ENCODE measurements at regions not wholly inside any gene's neighbourhood (a gene's known extent, or its start where the extent isn't known, plus 50 kb on each side); places are given as distances from the start of the nearest gene placed in this dataset.

DNA sequence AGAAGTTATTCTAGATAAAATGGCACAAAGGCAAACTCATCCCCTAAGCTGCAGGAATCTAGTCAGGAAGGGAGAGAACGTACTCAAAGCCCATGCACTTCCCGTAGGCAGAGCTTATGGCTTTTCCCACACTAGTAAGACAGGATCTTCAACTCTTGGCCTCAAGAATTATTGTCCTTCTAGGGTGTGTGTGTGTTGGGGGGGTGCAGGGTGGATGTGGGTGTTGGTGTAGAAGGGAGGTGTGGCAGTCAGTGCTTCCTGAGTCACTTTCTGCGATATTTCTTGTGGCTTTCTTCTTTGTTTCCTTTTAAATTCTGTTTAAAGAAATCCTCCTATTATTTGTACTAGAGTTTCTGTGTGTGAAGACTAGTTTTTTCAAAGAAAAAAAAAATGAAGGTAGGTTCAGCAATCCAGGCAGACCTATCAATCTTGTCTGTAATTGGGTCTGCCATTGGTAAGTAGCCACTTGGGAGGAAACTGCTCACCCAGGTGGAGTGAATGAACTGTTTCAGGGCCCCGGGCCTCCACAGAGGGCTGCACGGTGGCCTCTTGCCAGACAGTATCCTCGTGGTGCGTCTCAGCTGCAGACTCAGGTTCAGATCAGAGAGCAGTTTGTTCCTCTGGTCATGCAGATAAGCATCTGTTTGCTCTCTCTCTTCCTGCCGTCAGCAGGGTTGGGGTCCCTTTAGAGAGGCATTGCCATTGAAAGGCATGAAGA, 131.9 kb downstream of the NPR3 start:
- TF ChIP-seq, protein P1, sequence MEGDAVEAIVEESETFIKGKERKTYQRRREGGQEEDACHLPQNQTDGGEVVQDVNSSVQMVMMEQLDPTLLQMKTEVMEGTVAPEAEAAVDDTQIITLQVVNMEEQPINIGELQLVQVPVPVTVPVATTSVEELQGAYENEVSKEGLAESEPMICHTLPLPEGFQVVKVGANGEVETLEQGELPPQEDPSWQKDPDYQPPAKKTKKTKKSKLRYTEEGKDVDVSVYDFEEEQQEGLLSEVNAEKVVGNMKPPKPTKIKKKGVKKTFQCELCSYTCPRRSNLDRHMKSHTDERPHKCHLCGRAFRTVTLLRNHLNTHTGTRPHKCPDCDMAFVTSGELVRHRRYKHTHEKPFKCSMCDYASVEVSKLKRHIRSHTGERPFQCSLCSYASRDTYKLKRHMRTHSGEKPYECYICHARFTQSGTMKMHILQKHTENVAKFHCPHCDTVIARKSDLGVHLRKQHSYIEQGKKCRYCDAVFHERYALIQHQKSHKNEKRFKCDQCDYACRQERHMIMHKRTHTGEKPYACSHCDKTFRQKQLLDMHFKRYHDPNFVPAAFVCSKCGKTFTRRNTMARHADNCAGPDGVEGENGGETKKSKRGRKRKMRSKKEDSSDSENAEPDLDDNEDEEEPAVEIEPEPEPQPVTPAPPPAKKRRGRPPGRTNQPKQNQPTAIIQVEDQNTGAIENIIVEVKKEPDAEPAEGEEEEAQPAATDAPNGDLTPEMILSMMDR (IDR thresholded peaks at IDR 0.05; ENCODE audit: borderline replicate concordance, insufficient read depth, low read depth, low read length), result no peak

DNA sequence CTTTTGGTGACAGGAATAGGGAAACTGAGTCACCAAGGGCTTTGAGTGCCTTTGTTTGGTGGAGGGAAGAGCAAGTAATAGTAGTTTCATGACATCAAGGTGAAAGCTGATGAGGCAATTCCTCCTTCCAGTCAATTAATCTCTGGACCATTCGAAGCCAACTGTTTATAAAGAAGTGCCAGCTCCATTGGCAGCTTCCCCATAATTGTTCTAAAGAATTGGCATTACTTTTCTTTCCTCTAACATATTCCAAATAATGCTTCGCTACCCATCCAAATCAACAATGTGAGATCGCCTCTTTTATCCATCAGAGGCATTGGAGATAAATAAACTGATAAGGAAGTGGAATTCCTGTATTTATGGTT, 132.4 kb downstream of the NPR3 start:
- no peak overlapping the region for H3K4me3 ChIP-seq (ENCODE audit: low read depth, low read length)
- TF ChIP-seq, protein P1 (IDR thresholded peaks at IDR 0.05; ENCODE audit: borderline replicate concordance, insufficient read depth, low read depth, low read length), result no peak

More for the DNA sequence above, 131.9 kb downstream of the NPR3 start:
- no peak overlapping the region for H3K4me3 ChIP-seq (ENCODE audit: low read depth, low read length)

DNA sequence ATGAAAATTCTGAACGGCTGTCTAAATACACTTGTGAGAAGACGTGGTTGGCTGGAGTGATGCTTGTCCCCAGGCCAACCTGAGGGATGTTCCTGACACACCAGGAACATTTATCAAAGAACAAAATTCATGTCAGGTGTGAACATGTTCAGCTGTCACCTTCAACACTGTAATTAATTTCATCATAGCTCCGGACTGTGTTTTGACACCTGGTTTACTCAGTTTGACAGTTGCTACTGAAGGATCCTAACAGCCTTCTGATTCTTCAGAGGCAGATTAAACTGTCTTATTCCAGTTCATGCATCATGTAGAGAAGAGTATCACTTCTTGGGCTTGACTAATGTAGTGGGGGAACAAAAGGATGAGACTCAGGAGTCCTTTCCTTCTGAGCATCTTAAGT, 134.1 kb downstream of the NPR3 start:
- TF ChIP-seq, protein P1 (IDR thresholded peaks at IDR 0.05; ENCODE audit: borderline replicate concordance, insufficient read depth, low read depth, low read length), result no peak

DNA sequence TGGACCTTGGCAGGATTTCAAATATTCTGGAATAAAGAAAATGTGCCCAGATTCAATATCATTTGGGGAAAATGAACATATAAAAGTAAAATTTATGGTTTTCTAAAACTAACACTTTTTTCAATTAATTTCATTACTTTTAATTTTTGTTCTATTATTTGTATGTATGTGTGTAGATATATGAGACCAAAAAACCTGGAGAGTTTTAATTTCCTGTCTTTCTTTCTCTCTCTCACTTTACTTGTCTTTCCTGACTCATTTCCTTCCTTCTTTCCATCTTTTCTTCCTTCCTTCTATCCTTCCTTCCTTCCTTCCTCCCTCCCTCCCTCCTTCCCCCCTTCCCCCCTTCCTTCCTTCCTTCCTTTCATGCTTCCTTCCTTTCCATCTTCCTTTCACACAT, 137.0 kb downstream of the NPR3 start:
- TF ChIP-seq, protein P1 (IDR thresholded peaks at IDR 0.05; ENCODE audit: borderline replicate concordance, insufficient read depth, low read depth, low read length), result no peak
- no peak overlapping the region for H3K4me3 ChIP-seq (ENCODE audit: low read depth, low read length)

More for the DNA sequence above, 134.1 kb downstream of the NPR3 start:
- no peak overlapping the region for H3K4me3 ChIP-seq (ENCODE audit: low read depth, low read length)

DNA sequence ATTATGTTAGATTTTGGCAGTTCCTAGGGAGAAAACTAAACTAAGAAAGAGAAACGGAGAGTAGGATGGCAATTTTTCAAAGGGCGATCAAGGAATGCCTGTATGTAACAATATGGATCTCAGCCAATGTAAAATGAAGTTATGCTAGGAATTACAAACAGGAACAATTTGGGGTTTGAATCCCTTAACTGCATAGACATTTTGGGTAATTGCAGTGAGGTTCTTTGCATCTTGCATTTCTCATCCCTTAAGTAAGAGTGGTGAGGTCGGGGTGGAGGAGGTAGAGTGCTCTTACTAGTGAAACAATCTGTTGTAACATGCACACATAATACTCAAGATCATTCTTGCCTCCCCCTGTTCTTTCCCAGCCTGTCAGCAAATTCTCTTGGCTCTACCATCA, 137.6 kb downstream of the NPR3 start:
- no peak overlapping the region for H3K4me3 ChIP-seq (ENCODE audit: low read depth, low read length)
- TF ChIP-seq, protein P1 (IDR thresholded peaks at IDR 0.05; ENCODE audit: borderline replicate concordance, insufficient read depth, low read depth, low read length), result no peak

DNA sequence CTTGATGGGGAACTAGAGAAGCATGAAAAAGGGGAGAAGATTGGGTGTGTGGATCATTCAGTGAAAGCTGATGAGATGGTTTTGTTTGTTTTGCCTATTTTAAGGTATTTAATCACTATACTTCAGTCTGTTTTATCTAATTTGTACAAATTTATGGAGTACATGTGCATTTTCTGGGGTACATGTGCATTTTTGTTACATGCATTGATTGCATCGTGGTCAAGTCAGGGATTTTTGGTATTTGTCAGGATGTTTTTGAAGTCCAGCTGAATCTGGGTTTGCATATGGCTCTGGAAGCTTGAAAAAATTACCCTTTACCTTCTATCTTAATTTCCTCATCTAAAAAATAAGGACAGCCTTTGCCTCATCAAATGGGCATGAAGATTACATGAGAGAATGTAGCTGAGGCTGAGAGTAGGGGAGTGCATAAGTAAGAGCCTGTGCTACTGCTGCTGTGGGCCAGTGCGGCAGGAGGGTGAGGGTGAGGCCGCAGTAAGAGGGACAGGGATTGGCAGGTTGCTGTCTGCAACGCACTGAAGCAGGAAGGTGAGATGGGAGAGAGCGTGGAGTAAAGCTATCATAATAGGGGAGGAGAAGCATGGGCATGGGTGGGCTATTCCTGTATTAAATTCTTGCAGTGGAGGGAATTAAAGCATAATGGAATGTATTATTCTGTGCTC, 139.8 kb downstream of the NPR3 start:
- TF ChIP-seq, protein P1 (IDR thresholded peaks at IDR 0.05; ENCODE audit: borderline replicate concordance, insufficient read depth, low read depth, low read length), result no peak
- H3K4me3 ChIP-seq (ENCODE audit: low read depth, low read length), result no peak overlapping the region
